IPS-15b (cell line): ENCODE measurements at regions not wholly inside any gene's neighbourhood (a gene's known extent, or its start where the extent isn't known, plus 50 kb on each side); places are given as distances from the start of the nearest gene placed in this dataset.

ENCODE experiments used
- H3K27me3 ChIP-seq: one replicate; pipeline ENCODE4 v1.6.1; 2013; ENCODE audit warnings: low read length; ENCODE audit not compliant: control insufficient read depth, insufficient read depth
- H3K36me3 ChIP-seq: one replicate; pipeline ENCODE4 v1.6.1; 2013; ENCODE audit warnings: low read length; ENCODE audit not compliant: control insufficient read depth, insufficient read depth
- H3K4me1 ChIP-seq: one replicate; pipeline ENCODE4 v1.6.1; 2013; ENCODE audit warnings: mild to moderate bottlenecking, low read length; ENCODE audit not compliant: control insufficient read depth, insufficient read depth
- H3K4me3 ChIP-seq: one replicate; pipeline ENCODE4 v1.5.1; 2013; ENCODE audit warnings: low read depth, low read length
- H3K9ac ChIP-seq: one replicate; pipeline ENCODE4 v1.6.1; 2013; ENCODE audit warnings: low read depth, mild to moderate bottlenecking, low read length
- H3K9me3 ChIP-seq: one replicate; pipeline ENCODE4 v1.6.1; 2013; ENCODE audit warnings: mild to moderate bottlenecking, low read length; ENCODE audit not compliant: control insufficient read depth, insufficient read depth

DNA sequence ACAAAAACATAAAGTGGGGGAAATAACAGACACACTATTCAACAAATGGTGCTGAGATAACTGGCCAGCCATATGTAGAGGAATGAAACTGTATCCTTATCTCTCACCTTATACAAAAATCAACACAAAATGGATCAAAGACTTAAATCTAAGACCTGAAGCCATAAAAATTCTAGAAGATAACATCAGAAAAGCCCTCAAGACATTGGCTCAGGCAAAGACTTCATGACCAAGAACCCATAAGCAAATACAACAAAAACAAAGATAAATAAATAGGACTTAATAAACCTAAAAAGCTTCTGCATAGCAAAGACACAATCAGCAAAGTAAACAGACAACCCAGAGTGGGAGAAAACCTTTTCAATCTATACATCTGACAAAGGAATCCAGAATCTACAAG, 278.9 kb downstream of the PIK3C3 start:
- H3K36me3 ChIP-seq, result no peaks in the 10 kb centered on the region
- no peak overlapping the region for H3K9ac ChIP-seq
- H3K4me3 ChIP-seq, result no peak overlapping the region
- H3K27me3 ChIP-seq, result no peaks in the 10 kb centered on the region
- no peaks in the 10 kb centered on the region for H3K4me1 ChIP-seq
- no peaks in the 10 kb centered on the region for H3K9me3 ChIP-seq

- no peaks in the 10 kb centered on the region for H3K4me1 ChIP-seq
- H3K27me3 ChIP-seq, result no peaks in the 10 kb centered on the region
- H3K9ac ChIP-seq, result no peak overlapping the region
These were observed 287.7 kb downstream of the PIK3C3 start for GRCh38 chr18:42242758-42243157.

GRCh38 chr18:42245137-42245536, 290.1 kb downstream of the PIK3C3 start:
- Histone ChIP-seq H3K9ac (no peak overlapping the region), H3K4me3 (no peak overlapping the region), H3K4me1 (no peaks in the 10 kb centered on the region), H3K36me3 (no peaks in the 10 kb centered on the region), H3K27me3 (no peaks in the 10 kb centered on the region), H3K9me3 (no peaks in the 10 kb centered on the region)

More at GRCh38 chr18:42242758-42243157, 287.7 kb downstream of the PIK3C3 start:
- Histone ChIP-seq H3K36me3 (no peaks in the 10 kb centered on the region), H3K9me3 (no peaks in the 10 kb centered on the region), H3K4me3 (no peak overlapping the region)

GRCh38 chr18:42255908-42256765, 301.1 kb downstream of the PIK3C3 start:
- Histone ChIP-seq H3K9ac (no peak overlapping the region), H3K9me3 (no peaks in the 10 kb centered on the region), H3K27me3 (no peaks in the 10 kb centered on the region), H3K4me1 (no peaks in the 10 kb centered on the region), H3K36me3 (no peaks in the 10 kb centered on the region), H3K4me3 (no peak overlapping the region)

DNA sequence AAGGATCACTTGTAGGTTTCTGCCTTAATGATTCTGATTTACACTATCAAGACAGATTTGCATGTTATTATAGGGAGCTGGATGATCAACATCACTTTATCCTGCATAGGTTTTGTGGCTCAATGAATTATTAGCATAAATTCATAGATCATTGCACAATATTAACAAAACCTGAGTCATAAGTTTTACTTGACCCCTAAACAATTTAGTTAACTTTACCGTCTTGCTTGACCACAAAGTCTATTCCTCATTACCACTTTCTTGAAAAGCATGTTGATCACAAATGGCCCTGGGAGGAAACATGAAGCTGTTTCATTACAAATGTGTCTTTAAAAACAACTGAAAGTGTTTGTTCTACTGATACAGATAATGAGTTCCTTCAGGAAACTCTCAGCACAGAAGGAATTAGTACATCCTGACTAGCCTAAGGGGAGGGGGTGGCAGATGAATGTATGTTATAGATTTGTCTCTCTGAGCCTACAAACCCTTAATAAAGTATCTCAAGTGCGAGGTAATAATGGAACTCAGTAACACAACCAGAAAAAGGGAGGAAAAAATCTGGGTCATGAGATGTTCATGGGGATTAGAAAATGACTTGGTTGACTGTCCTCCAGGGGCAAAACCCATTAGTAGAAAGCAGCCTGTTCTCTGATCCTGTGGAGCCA, 303.4 kb downstream of the PIK3C3 start:
- H3K4me1 ChIP-seq, result no peaks in the 10 kb centered on the region
- H3K4me3 ChIP-seq, result no peak overlapping the region
- no peaks in the 10 kb centered on the region for H3K36me3 ChIP-seq
- no peaks in the 10 kb centered on the region for H3K27me3 ChIP-seq
- H3K9ac ChIP-seq, result no peak overlapping the region
- H3K9me3 ChIP-seq, result no peaks in the 10 kb centered on the region

GRCh38 chr18:42261731-42262130, 306.7 kb downstream of the PIK3C3 start:
- H3K36me3 ChIP-seq, result no peaks in the 10 kb centered on the region
- H3K9ac ChIP-seq, result no peak overlapping the region
- no peaks in the 10 kb centered on the region for H3K4me1 ChIP-seq
- no peaks in the 10 kb centered on the region for H3K9me3 ChIP-seq
- no peak overlapping the region for H3K4me3 ChIP-seq
- H3K27me3 ChIP-seq, result no peaks in the 10 kb centered on the region

DNA sequence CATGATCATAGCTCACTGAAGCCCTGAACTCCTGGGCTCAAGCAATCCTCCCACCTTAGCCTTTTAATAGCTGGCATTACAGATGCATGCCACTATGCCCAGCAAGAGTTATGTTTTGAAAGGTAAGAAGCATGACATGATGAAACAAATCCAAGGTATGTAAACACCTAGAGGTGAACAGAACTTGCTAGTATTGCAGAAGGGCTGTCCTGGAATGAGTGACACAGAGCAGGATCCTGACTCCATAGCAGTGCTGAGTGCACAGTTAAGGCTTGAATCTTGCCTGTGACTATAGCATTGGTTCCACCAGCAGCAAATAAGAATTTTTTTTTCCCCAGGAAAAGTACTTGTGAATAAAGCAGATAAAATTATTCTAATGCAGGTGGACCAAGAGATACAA, 309.5 kb downstream of the PIK3C3 start:
- Histone ChIP-seq H3K27me3 (no peaks in the 10 kb centered on the region), H3K9ac (no peak overlapping the region), H3K9me3 (no peaks in the 10 kb centered on the region), H3K4me3 (no peak overlapping the region), H3K4me1 (peaks cover 2% of the 10 kb centered on the region), H3K36me3 (no peaks in the 10 kb centered on the region)

- no peak overlapping the region for H3K9ac ChIP-seq
- no peaks in the 10 kb centered on the region for H3K36me3 ChIP-seq
- H3K4me3 ChIP-seq, result no peak overlapping the region
- H3K9me3 ChIP-seq, result no peaks in the 10 kb centered on the region
- peaks cover 2% of the 10 kb centered on the region for H3K4me1 ChIP-seq
- H3K27me3 ChIP-seq, result no peaks in the 10 kb centered on the region
These were observed 313.2 kb downstream of the PIK3C3 start for GRCh38 chr18:42268186-42268725.

GRCh38 chr18:42268798-42269197, 313.8 kb downstream of the PIK3C3 start:
- H3K36me3 ChIP-seq, result no peaks in the 10 kb centered on the region

GRCh38 chr18:42271647-42272414, 316.8 kb downstream of the PIK3C3 start:
- Histone ChIP-seq H3K9ac (no peak overlapping the region), H3K9me3 (no peaks in the 10 kb centered on the region), H3K4me1 (peaks cover 8% of the 10 kb centered on the region), H3K4me3 (no peak overlapping the region), H3K27me3 (no peaks in the 10 kb centered on the region), H3K36me3 (no peaks in the 10 kb centered on the region)

More at GRCh38 chr18:42268798-42269197, 313.8 kb downstream of the PIK3C3 start:
- no peak overlapping the region for H3K4me3 ChIP-seq
- peaks cover 2% of the 10 kb centered on the region for H3K4me1 ChIP-seq
- no peaks in the 10 kb centered on the region for H3K9me3 ChIP-seq
- peak overlapping the region; percentile 47 for H3K9ac ChIP-seq
- no peaks in the 10 kb centered on the region for H3K27me3 ChIP-seq

- Histone ChIP-seq H3K9ac (no peak overlapping the region), H3K9me3 (no peaks in the 10 kb centered on the region), H3K27me3 (no peaks in the 10 kb centered on the region), H3K4me3 (no peak overlapping the region), H3K4me1 (peaks cover 6% of the 10 kb centered on the region), H3K36me3 (no peaks in the 10 kb centered on the region)
These were observed 319.6 kb downstream of the PIK3C3 start for GRCh38 chr18:42274488-42275137.
